Fibroblast of lung (primary cell): ENCODE measurements at regions not wholly inside any gene's neighbourhood (a gene's known extent, or its start where the extent isn't known, plus 50 kb on each side); places are given as distances from the start of the nearest gene placed in this dataset.

Source experiments
- CTCF ChIP-seq, 2 donors: IDR thresholded peaks in 1 of 2; conservative IDR thresholded peaks in 1 of 2; 1 replicate in 1 of 2; 2 replicates in 1 of 2; pipeline ENCODE4 v1.5.1; 2011 to 2012; ENCODE audit warnings: low read length in 2 of 2, control low read depth in 1 of 2, inconsistent platforms in 1 of 2, low read depth in 1 of 2, mild to moderate bottlenecking in 1 of 2
- EZH2 ChIP-seq: IDR thresholded peaks from 2 replicates; pipeline ENCODE4 v1.5.1; 2012; ENCODE audit warnings: low read length, control low read depth, mild to moderate bottlenecking; ENCODE audit errors: missing control alignments

DNA sequence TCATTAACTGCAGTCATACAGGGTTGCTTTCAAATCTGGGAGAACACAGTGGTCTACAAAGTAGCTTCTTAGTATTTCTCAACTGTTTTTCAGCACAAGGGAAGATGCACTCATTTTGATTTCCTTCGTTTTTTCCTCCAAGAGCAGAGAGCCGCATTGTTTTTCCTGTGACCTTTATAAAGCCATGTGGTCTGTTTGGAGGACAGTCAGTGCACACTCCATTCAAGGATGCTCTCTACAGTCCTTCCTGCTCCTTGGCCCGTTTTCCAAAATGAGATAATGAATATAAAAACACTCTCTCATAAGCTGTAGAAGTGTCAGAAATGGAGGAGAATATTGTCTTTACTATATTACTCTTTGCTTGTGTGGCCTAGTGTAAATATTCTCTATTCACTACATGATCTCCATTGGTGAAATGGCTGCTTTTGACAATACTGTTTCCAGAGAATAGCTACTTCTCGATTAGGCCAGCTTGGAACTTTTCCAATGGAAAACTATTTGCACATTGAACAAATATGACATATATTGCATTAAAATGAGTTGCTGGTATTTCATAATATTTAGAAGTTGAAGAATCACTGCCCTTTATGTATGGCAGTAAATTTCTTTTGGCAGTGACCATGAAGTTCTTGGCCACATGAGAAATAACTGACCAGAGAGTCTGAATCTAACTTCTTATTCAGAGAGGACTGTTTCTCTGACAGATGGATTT lies 393.1 kb upstream of the RGS6 start:
- no peak for TF ChIP-seq CTCF (conservative IDR thresholded peaks at IDR 0.05 in 1 of 2, IDR thresholded peaks at IDR 0.05 in 1 of 2; ENCODE audit: low read depth in 1 of 2, low read length in 2 of 2)
- no peak for TF ChIP-seq EZH2
